HL-60 (cell line): ENCODE measurements at regions not wholly inside any gene's neighbourhood (a gene's known extent, or its start where the extent isn't known, plus 50 kb on each side); places are given as distances from the start of the nearest gene placed in this dataset.
"Not testable (repeated sequence)": the region's sequence is repeated elsewhere in the genome, so short reads cannot be mapped to it uniquely, and the experiment has no call there.

Experiments used
- DNase-seq, 2 experiments: peaks; one replicate each; pipeline ENCODE4 v3.0.0-alpha.2; 2010 to 2020; ENCODE audit warnings: low read depth in 1 of 2, low spot score in 1 of 2
- H3K27ac ChIP-seq: fragments of 250-450 bp; sonication (Bioruptor Pico); replicated peaks from 2 replicates; pipeline ENCODE4 v1.5.1; 2020; ENCODE audit warnings: mild to moderate bottlenecking, moderate library complexity
- H3K27me3 ChIP-seq: fragments of 250-450 bp; sonication (Bioruptor Pico); 2 replicates; pipeline ENCODE4 v1.5.1; 2021; ENCODE audit warnings: mild to moderate bottlenecking, moderate library complexity; ENCODE audit not compliant: insufficient read depth, poor library complexity, severe bottlenecking
- H3K4me3 ChIP-seq: replicated peaks from 2 replicates; pipeline ENCODE4 v1.5.1; 2011; ENCODE audit warnings: mild to moderate bottlenecking, control low read depth, low read length; ENCODE audit not compliant: insufficient read depth
- CTCF ChIP-seq: IDR thresholded peaks from one replicate; pipeline ENCODE4 v1.5.1; 2011; ENCODE audit warnings: low read length, control low read depth, inconsistent platforms; ENCODE audit not compliant: insufficient read depth
- GABPA ChIP-seq: IDR thresholded peaks from 2 replicates; pipeline ENCODE4 v1.6.1; 2012; ENCODE audit warnings: low read depth
- POLR2AphosphoS5 ChIP-seq: IDR thresholded peaks from 2 replicates; pipeline ENCODE4 v1.6.1; 2012; ENCODE audit warnings: low read depth
- REST ChIP-seq: IDR thresholded peaks from 2 replicates; pipeline ENCODE4 v1.6.1; 2012; ENCODE audit warnings: low read depth; ENCODE audit not compliant: insufficient replicate concordance
- SPI1 ChIP-seq: IDR thresholded peaks from 2 replicates; pipeline ENCODE4 v1.6.1; 2012; ENCODE audit warnings: low read depth, mild to moderate bottlenecking, borderline replicate concordance

DNA sequence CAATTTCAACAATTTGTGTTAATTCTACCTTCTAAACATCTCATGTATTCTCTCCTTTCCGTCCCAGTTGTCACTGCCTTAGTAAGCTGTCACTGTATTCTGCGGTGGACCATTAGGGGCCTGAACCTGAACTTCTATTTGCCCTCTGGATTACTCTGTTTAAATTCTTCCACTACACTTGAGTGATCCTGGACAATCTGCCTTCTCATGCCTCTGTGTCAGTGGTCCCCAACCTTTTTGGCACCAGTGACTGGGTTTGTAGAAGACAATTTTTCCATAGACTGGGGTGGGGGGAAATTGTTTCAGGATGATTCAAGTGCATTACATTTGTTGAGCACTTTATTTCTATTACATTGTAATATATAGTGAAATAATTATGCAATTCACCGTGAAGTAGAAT is 1157.6 kb upstream of the SEMA6A start:
- no peaks in the 10 kb centered on the region for H3K27me3 ChIP-seq
- no peak overlapping the region for H3K27ac ChIP-seq
- DNase-seq: no peak
- no peak overlapping the region for H3K4me3 ChIP-seq
- TF ChIP-seq GABPA: no peak
- no peak for TF ChIP-seq POLR2AphosphoS5
- TF ChIP-seq REST: no peak
- no peak for TF ChIP-seq CTCF
- no peak for TF ChIP-seq SPI1

DNA sequence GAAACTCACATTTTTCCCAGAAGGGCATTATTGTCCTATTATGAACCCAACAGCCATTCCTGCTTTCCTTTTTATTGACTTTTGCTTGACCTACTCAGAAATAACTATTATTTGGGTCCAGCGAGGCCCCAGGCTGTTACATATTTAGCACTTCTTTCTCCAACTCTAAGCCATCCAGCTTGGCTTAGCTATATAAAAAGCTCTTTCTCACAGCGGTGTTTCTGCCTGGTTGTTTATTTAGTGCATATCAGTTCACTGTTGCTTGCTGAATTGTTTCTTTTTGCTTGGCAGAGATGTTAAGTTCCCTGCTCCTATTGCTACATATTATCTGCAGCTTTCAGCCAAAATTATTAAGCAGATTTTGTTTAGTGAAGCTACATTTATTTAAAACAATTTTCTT is 1156.8 kb upstream of the SEMA6A start:
- no peak overlapping the region for H3K4me3 ChIP-seq
- no peak for DNase-seq
- no peak for TF ChIP-seq GABPA
- no peak for TF ChIP-seq REST
- H3K27me3 ChIP-seq: no peaks in the 10 kb centered on the region
- no peak overlapping the region for H3K27ac ChIP-seq

DNA sequence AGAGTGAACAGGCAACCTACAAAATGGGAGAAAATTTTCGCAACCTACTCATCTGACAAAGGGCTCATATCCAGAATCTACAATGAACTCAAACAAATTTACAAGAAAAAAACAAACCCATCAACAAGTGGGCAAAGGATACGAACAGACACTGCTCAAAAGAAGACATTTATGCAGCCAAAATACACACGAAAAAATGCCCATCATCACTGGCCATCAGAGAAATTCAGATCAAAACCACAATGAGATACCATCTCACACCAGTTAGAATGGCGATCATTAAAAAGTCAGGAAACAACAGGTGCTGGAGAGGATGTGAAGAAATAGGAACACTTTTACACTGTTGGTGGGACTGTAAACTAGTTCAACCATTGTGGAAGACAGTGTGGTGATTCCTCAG is 1146.2 kb upstream of the SEMA6A start:
- not testable (repeated sequence) for H3K4me3 ChIP-seq, DNase-seq, H3K27ac ChIP-seq, H3K27me3 ChIP-seq

DNA sequence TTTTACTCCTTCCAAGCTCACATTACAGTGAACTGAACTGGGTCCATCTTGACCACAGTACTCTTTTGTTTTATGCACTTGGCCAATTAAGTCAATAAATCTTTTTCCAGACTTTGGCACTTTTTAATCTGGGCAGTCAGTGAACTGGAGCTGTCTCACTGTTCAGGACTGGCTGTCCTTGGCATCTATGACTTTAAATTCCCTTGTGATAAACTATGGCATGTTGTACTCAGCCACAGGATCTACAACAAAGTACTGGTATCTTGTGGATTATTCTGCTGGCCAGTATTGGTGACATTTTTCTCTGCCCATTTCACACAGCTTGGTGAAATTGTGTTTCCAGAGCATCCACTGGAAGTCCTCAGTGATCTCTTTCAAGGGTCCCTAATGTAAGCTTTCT is 1144.8 kb upstream of the SEMA6A start:
- TF ChIP-seq REST: no peak
- no peak for TF ChIP-seq SPI1
- no peak for TF ChIP-seq POLR2AphosphoS5
- TF ChIP-seq GABPA: no peak
- TF ChIP-seq CTCF: no peak
- no peaks in the 10 kb centered on the region for H3K27me3 ChIP-seq

More for the DNA sequence above, 1144.8 kb upstream of the SEMA6A start:
- no peak for DNase-seq
- H3K4me3 ChIP-seq: no peak overlapping the region
- H3K27ac ChIP-seq: no peak overlapping the region
